HG02870 (cell line): ENCODE measurements at regions not wholly inside any gene's neighbourhood (a gene's known extent, or its start where the extent isn't known, plus 50 kb on each side); places are given as distances from the start of the nearest gene placed in this dataset.

Experiments used
- ATAC-seq: cut with Tn5 transposase; IDR thresholded peaks from one replicate; pipeline ENCODE4 v1.9.1; 2021; ENCODE audit warnings: mild to moderate bottlenecking, moderate library complexity; ENCODE audit not compliant: unreplicated experiment

DNA sequence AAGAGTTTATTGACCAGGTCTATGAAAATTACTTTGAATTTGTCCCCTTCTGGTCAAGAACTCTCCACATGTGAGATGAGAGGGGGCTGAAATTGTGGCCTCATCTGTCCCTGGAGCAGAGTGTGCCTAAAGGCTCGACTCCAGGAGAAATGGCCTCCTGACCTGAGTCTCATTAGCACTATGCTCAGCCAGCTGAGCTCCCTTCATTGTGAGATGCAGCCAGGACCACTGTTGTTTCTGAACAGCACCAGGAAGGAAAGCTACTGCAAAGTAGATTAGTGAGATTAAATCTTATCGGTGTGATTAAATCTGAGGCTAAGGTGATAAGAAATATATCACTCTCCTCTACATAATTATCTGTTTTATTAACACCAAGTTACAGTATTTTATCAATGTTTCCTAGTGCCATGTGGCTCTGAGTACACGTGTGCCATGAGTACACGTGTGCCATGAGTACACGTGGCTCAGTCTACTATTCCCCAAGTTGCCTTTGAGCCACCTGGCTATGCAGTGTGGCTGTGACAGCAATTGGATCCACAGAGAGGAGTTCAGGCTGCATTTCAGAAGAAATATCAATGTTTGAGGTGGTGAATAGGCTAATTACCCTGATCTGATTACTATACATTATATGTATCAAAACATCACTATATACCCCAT is 126.9 kb downstream of the IPMK start:
- no peak for ATAC-seq

GRCh38 chr10:58140054-58140453 is 127.6 kb downstream of the IPMK start:
- no peak for ATAC-seq

- no peak for ATAC-seq
Measured at GRCh38 chr10:58137813-58138212, 129.9 kb downstream of the IPMK start.

- no peak for ATAC-seq
Measured at GRCh38 chr10:58115218-58116050, 152.3 kb downstream of the IPMK start.

GRCh38 chr10:58109731-58110130 is 158.0 kb downstream of the IPMK start:
- no peak for ATAC-seq

DNA sequence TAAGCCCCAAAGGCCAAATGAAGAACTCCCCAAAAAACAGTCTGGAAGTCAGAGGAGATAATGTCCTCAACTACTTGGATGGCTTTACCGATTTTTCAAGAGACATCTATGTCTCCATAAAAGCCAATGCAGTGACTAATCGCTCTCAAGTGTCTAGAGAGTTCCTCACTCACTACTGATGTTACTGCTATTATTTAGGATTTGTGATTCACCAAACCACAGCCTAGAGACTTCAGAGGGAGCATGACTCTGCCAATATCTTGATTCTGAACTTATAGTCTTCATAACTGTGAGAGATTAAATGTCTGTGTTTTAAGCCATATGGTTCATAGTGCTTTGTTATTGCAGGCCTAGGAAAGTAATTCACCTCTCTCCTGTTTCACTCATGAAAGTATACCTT is 160.2 kb downstream of the IPMK start:
- ATAC-seq, result no peak

- ATAC-seq, result no peak
Measured at GRCh38 chr10:58106211-58107035, 161.3 kb downstream of the IPMK start.

GRCh38 chr10:58104351-58104751 is 163.3 kb downstream of the IPMK start:
- no peak for ATAC-seq

DNA sequence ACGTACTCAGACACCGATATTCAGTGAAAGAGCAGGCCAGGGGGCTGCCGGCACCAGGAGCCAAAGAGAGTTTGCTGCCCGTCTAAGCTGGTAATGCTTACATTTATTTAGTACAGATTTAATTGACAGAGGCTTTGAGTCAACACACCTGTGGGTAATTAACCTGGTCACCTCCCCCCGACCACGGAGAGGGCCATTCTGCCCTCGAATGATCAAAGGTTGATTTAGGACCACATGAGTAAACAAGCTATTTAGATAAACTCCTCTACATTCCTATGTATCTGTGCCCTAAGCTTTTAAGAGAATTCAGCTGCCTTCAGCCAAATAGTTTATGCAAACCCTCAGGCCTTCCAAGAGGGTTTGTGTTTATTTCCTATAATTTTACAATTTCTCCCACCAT is 164.8 kb downstream of the IPMK start:
- no peak for ATAC-seq

DNA sequence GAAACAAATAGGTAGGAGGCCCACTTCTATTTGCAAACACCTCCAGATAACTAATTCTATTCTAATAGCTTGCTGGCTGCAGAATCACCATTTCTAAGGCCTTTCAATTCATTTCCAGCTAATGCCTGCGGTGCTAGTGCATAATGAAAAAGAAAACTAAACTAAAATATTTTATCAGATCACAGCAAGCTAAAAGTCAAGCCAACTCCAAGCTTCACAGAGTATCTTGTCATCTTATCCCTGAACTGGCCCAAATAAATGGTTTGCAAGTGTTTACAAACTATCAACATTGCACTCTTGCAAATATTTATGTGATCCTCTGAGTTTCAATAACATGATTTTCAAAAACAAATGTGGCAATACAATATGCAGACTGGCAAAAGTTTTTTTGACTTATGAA is 166.0 kb downstream of the IPMK start:
- ATAC-seq, result no peak

GRCh38 chr10:58094985-58095718 is 172.5 kb downstream of the IPMK start:
- no peak for ATAC-seq

DNA sequence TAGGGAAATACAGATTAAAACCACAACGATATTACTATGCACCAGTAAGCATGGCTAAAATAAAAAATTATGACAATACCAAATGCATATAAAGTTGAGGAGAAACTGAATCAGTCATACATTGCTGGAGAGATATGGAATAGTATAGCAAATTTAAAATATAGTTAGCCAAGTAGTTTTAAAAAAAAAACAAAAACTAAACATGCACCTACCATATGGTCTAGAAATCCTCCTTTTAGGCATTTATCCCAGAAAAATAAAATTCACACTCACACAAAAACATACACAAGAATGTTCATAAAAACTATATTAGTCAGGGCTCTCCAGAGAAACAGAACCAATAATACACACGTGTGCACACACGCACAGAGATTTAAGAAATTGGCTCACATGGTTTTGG is 175.8 kb downstream of the IPMK start:
- no peak for ATAC-seq

DNA sequence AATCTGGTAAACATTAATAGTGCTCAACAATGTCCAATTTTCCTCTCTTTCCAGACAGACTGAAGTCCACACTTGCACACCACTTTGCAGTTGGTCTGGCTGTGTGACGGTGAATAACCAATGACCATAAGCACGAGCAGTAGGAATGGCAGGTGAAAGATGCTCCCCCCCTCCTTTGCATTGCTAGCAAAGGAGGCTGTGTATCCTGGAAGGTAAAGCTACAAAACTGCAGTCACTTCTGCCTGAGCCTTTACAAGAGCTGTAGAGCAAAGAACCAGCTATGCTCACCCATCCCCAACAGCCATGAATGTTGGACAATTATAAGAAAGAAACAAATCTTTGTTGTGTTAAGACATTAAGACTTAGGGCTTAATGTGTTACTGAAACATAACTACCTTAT is 178.0 kb downstream of the IPMK start:
- no peak for ATAC-seq

- ATAC-seq, result no peak
Measured at GRCh38 chr10:58087896-58088295, 179.8 kb downstream of the IPMK start.

- ATAC-seq, result no peak
Measured at GRCh38 chr10:58086763-58087150, 180.9 kb downstream of the IPMK start.

- no peak for ATAC-seq
Measured at GRCh38 chr10:58086144-58086762, 181.4 kb downstream of the IPMK start.

DNA sequence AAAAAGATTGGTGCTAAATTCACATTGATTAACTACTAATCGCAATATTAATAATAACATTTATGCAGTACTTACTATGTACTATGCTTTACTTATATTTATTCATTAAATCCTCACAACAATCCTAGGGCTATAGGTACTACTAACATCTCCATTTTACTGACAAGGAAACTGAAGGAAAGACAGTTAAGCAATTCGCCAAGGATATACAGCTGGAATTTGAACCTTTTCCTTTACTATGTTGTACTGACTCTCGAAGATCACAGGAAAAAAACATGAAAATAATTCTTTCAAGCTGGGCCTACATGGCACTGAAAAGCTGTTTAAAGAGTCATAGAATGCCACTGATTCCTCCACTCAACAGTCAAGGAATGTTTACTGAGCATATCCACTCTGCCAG is 185.4 kb downstream of the IPMK start:
- no peak for ATAC-seq

- ATAC-seq, result no peak
Measured at GRCh38 chr10:58081353-58081752, 186.3 kb downstream of the IPMK start.

- no peak for ATAC-seq
Measured at GRCh38 chr10:58079461-58079860, 188.2 kb downstream of the IPMK start.

DNA sequence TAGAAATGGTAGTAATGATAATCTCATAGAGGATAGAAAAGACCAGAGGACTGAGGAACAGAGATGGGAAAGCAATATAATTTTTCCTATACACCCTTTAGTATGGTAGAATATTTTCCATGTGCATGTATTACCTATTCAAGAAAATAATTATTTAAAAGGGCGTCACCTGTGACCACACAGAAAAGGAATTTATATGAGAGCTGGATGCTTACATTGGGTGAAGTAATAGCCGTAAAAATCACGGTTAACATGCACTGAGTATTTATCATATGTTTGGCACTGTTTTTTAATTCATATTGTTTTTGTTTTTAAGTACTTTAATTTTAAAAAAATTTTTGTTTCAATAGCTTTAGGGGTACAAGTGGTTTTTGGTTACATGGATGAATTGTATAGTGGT is 195.1 kb downstream of the IPMK start:
- ATAC-seq, result no peak

DNA sequence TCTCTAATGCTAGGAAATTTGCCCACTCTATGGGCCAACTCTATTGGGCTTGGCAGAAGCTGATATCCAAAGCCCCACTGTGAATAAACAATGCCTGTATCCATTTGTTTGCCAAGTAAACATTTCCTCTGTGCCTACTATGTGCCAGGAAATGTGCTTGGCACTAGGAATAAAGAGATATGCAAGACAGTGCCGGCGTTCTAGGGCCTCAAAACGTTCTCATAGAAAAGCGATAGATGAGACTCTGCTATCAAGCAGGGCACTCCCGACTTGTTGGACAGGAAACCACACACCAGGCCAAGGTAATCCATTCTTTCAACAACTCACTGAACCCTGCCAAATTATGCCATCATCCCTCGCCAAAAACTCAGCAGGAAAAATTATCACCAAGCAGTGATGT is 196.7 kb downstream of the IPMK start:
- no peak for ATAC-seq
